ENCODE measurements at regions not wholly inside any gene's neighbourhood (a gene's known extent, or its start where the extent isn't known, plus 50 kb on each side); places are given as distances from the start of the nearest gene placed in this dataset.

GRCh38 chr2:60652832-60653340 lies 99.4 kb upstream of the BCL11A start:
- no peak overlapping the region for H4K8ac ChIP-seq (ENCODE audit: low read depth, low read length)
- H3K27me3 ChIP-seq (ENCODE audit: insufficient read depth, low read length), result no peaks in the 10 kb centered on the region
- no peak overlapping the region for H4K12ac ChIP-seq (ENCODE audit: low read depth, low read length)
- H3K79me2 ChIP-seq (ENCODE audit: control insufficient read depth, insufficient read depth, low read length, poor library complexity), result no peaks in the 10 kb centered on the region
- no peak overlapping the region for H2BK12ac ChIP-seq (ENCODE audit: low read length)
- no peak overlapping the region for H2AFZ ChIP-seq (ENCODE audit: insufficient read depth, low read length, poor library complexity)
- no peaks in the 10 kb centered on the region for H3K36me3 ChIP-seq (ENCODE audit: control insufficient read depth in 1 of 2, insufficient read depth in 2 of 2, low read length in 2 of 2)
- H2BK5ac ChIP-seq (ENCODE audit: low read depth, low read length, poor library complexity), result no peak overlapping the region
- H3K9ac ChIP-seq (ENCODE audit: low read length), result no peak overlapping the region
- H3K9me3 ChIP-seq (ENCODE audit: insufficient read depth, low read depth, low read length), result no peaks in the 10 kb centered on the region
- no peak overlapping the region for H2AK5ac ChIP-seq (ENCODE audit: low read length)
- H3K14ac ChIP-seq (ENCODE audit: low read length), result no peak overlapping the region
- no peak overlapping the region for H3K23ac ChIP-seq (ENCODE audit: low read length)
- H3K4me2 ChIP-seq (ENCODE audit: low read length), result no peak overlapping the region
- no peak overlapping the region for H2BK120ac ChIP-seq (ENCODE audit: insufficient read depth, low read length, poor library complexity)
- no peak overlapping the region for H3K27ac ChIP-seq (ENCODE audit: low read depth, low read length)
- no peaks in the 10 kb centered on the region for H3K4me1 ChIP-seq (ENCODE audit: control insufficient read depth in 1 of 2, insufficient read depth in 2 of 2, low read length in 2 of 2)
- H3K18ac ChIP-seq (ENCODE audit: low read length), result no peak overlapping the region
- no peaks in the 10 kb centered on the region for H3K79me1 ChIP-seq (ENCODE audit: low read length)
- H4K91ac ChIP-seq (ENCODE audit: low read depth, low read length), result no peak overlapping the region
- no peak overlapping the region for H3K4ac ChIP-seq (ENCODE audit: low read depth, low read length)
- no CpG with 5 or more reads among the region's 15 CpGs for WGBS (ENCODE audit: extremely low coverage, insufficient coverage, insufficient read length)
- H3K4me3 ChIP-seq (ENCODE audit: low read depth, low read length), result no peak overlapping the region
- DNase-seq, result no peak

- no peak overlapping the region for H3K4me3 ChIP-seq (ENCODE audit: low read depth, low read length)
- no peak overlapping the region for H2AK5ac ChIP-seq (ENCODE audit: low read length)
- no peak overlapping the region for H2BK12ac ChIP-seq (ENCODE audit: low read length)
- no peak overlapping the region for H4K8ac ChIP-seq (ENCODE audit: low read depth, low read length)
- no peak overlapping the region for H3K14ac ChIP-seq (ENCODE audit: low read length)
- H3K9ac ChIP-seq (ENCODE audit: low read length), result no peak overlapping the region
- H3K79me2 ChIP-seq (ENCODE audit: control insufficient read depth, insufficient read depth, low read length, poor library complexity), result no peaks in the 10 kb centered on the region
- no peak overlapping the region for H3K4ac ChIP-seq (ENCODE audit: low read depth, low read length)
- H4K12ac ChIP-seq (ENCODE audit: low read depth, low read length), result no peak overlapping the region
- no peaks in the 10 kb centered on the region for H3K79me1 ChIP-seq (ENCODE audit: low read length)
- no peak overlapping the region for H3K27ac ChIP-seq (ENCODE audit: low read depth, low read length)
- no peak for DNase-seq
- no peak overlapping the region for H3K4me2 ChIP-seq (ENCODE audit: low read length)
- WGBS (ENCODE audit: extremely low coverage, insufficient coverage, insufficient read length), result no CpG with 5 or more reads among the region's 4 CpGs
- no peak overlapping the region for H3K18ac ChIP-seq (ENCODE audit: low read length)
- H3K4me1 ChIP-seq (ENCODE audit: control insufficient read depth in 1 of 2, insufficient read depth in 2 of 2, low read length in 2 of 2), result no peaks in the 10 kb centered on the region
- no peak overlapping the region for H4K91ac ChIP-seq (ENCODE audit: low read depth, low read length)
- no peak overlapping the region for H2BK120ac ChIP-seq (ENCODE audit: insufficient read depth, low read length, poor library complexity)
- no peak overlapping the region for H3K23ac ChIP-seq (ENCODE audit: low read length)
- no peaks in the 10 kb centered on the region for H3K36me3 ChIP-seq (ENCODE audit: control insufficient read depth in 1 of 2, insufficient read depth in 2 of 2, low read length in 2 of 2)
- H3K27me3 ChIP-seq (ENCODE audit: insufficient read depth, low read length), result no peaks in the 10 kb centered on the region
- no peak overlapping the region for H2AFZ ChIP-seq (ENCODE audit: insufficient read depth, low read length, poor library complexity)
- H3K9me3 ChIP-seq (ENCODE audit: insufficient read depth, low read depth, low read length), result peaks cover 2% of the 10 kb centered on the region
- H2BK5ac ChIP-seq (ENCODE audit: low read depth, low read length, poor library complexity), result no peak overlapping the region
Measured at GRCh38 chr2:60657673-60658072, 98.4 kb upstream of the PAPOLG start.

- Histone ChIP-seq H3K4me3 (ENCODE audit: low read depth, low read length) (no peak overlapping the region), H3K4me2 (ENCODE audit: low read length) (no peak overlapping the region), H4K8ac (ENCODE audit: low read depth, low read length) (no peak overlapping the region), H3K4ac (ENCODE audit: low read depth, low read length) (no peak overlapping the region), H3K79me1 (ENCODE audit: low read length) (no peaks in the 10 kb centered on the region), H3K23ac (ENCODE audit: low read length) (no peak overlapping the region), H3K14ac (ENCODE audit: low read length) (no peak overlapping the region), H3K4me1 (ENCODE audit: control insufficient read depth in 1 of 2, insufficient read depth in 2 of 2, low read length in 2 of 2) (no peaks in the 10 kb centered on the region), H4K91ac (ENCODE audit: low read depth, low read length) (no peak overlapping the region), H4K12ac (ENCODE audit: low read depth, low read length) (no peak overlapping the region), H3K18ac (ENCODE audit: low read length) (no peak overlapping the region), H3K36me3 (ENCODE audit: control insufficient read depth in 1 of 2, insufficient read depth in 2 of 2, low read length in 2 of 2) (no peaks in the 10 kb centered on the region), H2AFZ (ENCODE audit: insufficient read depth, low read length, poor library complexity) (no peak overlapping the region), H3K27me3 (ENCODE audit: insufficient read depth, low read length) (no peaks in the 10 kb centered on the region), H2AK5ac (ENCODE audit: low read length) (no peak overlapping the region), H3K27ac (ENCODE audit: low read depth, low read length) (no peak overlapping the region), H3K79me2 (ENCODE audit: control insufficient read depth, insufficient read depth, low read length, poor library complexity) (no peaks in the 10 kb centered on the region), H2BK120ac (ENCODE audit: insufficient read depth, low read length, poor library complexity) (no peak overlapping the region), H3K9ac (ENCODE audit: low read length) (no peak overlapping the region), H2BK12ac (ENCODE audit: low read length) (no peak overlapping the region), H3K9me3 (ENCODE audit: insufficient read depth, low read depth, low read length) (peaks cover 2% of the 10 kb centered on the region), H2BK5ac (ENCODE audit: low read depth, low read length, poor library complexity) (no peak overlapping the region)
- DNase-seq, result no peak
- no CpG with 5 or more reads among the region's 5 CpGs for WGBS (ENCODE audit: extremely low coverage, insufficient coverage, insufficient read length)
Measured at GRCh38 chr2:60659026-60659425, 97.0 kb upstream of the PAPOLG start.

GRCh38 chr2:60661073-60661738 lies 94.9 kb upstream of the PAPOLG start:
- H2AK5ac ChIP-seq (ENCODE audit: low read length), result no peak overlapping the region
- WGBS (ENCODE audit: extremely low coverage, insufficient coverage, insufficient read length), result no CpG with 5 or more reads among the region's 1 CpG

More at GRCh38 chr2:60661073-60661738, 94.9 kb upstream of the PAPOLG start:
- Histone ChIP-seq H3K79me2 (ENCODE audit: control insufficient read depth, insufficient read depth, low read length, poor library complexity) (no peaks in the 10 kb centered on the region), H3K27me3 (ENCODE audit: insufficient read depth, low read length) (no peaks in the 10 kb centered on the region), H3K23ac (ENCODE audit: low read length) (no peak overlapping the region), H2AFZ (ENCODE audit: insufficient read depth, low read length, poor library complexity) (no peak overlapping the region), H2BK5ac (ENCODE audit: low read depth, low read length, poor library complexity) (no peak overlapping the region), H4K91ac (ENCODE audit: low read depth, low read length) (no peak overlapping the region), H3K4me1 (ENCODE audit: control insufficient read depth in 1 of 2, insufficient read depth in 2 of 2, low read length in 2 of 2) (no peaks in the 10 kb centered on the region), H3K4me2 (ENCODE audit: low read length) (no peak overlapping the region), H4K8ac (ENCODE audit: low read depth, low read length) (no peak overlapping the region), H3K9ac (ENCODE audit: low read length) (no peak overlapping the region), H3K27ac (ENCODE audit: low read depth, low read length) (no peak overlapping the region), H2BK120ac (ENCODE audit: insufficient read depth, low read length, poor library complexity) (no peak overlapping the region), H3K14ac (ENCODE audit: low read length) (no peak overlapping the region), H2BK12ac (ENCODE audit: low read length) (no peak overlapping the region), H3K9me3 (ENCODE audit: insufficient read depth, low read depth, low read length) (peaks cover 2% of the 10 kb centered on the region), H3K4ac (ENCODE audit: low read depth, low read length) (no peak overlapping the region), H3K4me3 (ENCODE audit: low read depth, low read length) (no peak overlapping the region), H3K79me1 (ENCODE audit: low read length) (no peaks in the 10 kb centered on the region), H3K36me3 (ENCODE audit: control insufficient read depth in 1 of 2, insufficient read depth in 2 of 2, low read length in 2 of 2) (no peaks in the 10 kb centered on the region), H3K18ac (ENCODE audit: low read length) (no peak overlapping the region), H4K12ac (ENCODE audit: low read depth, low read length) (no peak overlapping the region)
- no peak for DNase-seq
